Renal cortex interstitium (tissue), 11 donors: ENCODE measurements at regions not wholly inside any gene's neighbourhood (a gene's known extent, or its start where the extent isn't known, plus 50 kb on each side); places are given as distances from the start of the nearest gene placed in this dataset.

ENCODE experiments used
- DNase-seq, 11 donors: peaks; one replicate each; pipeline ENCODE4 v3.0.0-alpha.2; 2013; ENCODE audit warnings: low read depth in 9 of 11, low spot score in 4 of 11; ENCODE audit errors: extremely low read depth in 1 of 11

- DNase-seq, result no peak
These were observed 311.2 kb downstream of the SEC23A start for GRCh38 chr14:38791862-38792261.

- no peak for DNase-seq
These were observed 312.1 kb downstream of the SEC23A start for GRCh38 chr14:38790916-38791315.

- no peak for DNase-seq
These were observed 313.2 kb downstream of the SEC23A start for GRCh38 chr14:38789805-38790204.

- no peak for DNase-seq
These were observed 315.0 kb downstream of the SEC23A start for GRCh38 chr14:38788060-38788459.

- peak in 2 of 11 donors; percentile 1 to 6 for DNase-seq
These were observed 316.1 kb downstream of the SEC23A start for GRCh38 chr14:38786921-38787320.

- DNase-seq, result no peak
These were observed 325.6 kb downstream of the SEC23A start for GRCh38 chr14:38777401-38777800.

- DNase-seq, result no peak
These were observed 327.0 kb downstream of the SEC23A start for GRCh38 chr14:38775986-38776385.

GRCh38 chr14:38774162-38774561, 328.9 kb downstream of the SEC23A start:
- no peak for DNase-seq

GRCh38 chr14:38770251-38770650, 332.8 kb downstream of the SEC23A start:
- no peak for DNase-seq

- DNase-seq, result no peak
These were observed 340.2 kb downstream of the SEC23A start for GRCh38 chr14:38762845-38763244.

GRCh38 chr14:38762426-38762825, 340.6 kb downstream of the SEC23A start:
- no peak for DNase-seq

- no peak for DNase-seq
These were observed 342.0 kb downstream of the SEC23A start for GRCh38 chr14:38761033-38761432.

- DNase-seq, result no peak
These were observed 344.4 kb downstream of the SEC23A start for GRCh38 chr14:38758661-38759060.

- DNase-seq, result no peak
These were observed 348.0 kb downstream of the SEC23A start for GRCh38 chr14:38755036-38755435.

GRCh38 chr14:38752750-38753149, 350.3 kb downstream of the SEC23A start:
- DNase-seq, result no peak

- DNase-seq, result no peak
These were observed 350.7 kb downstream of the SEC23A start for GRCh38 chr14:38752341-38752740.

GRCh38 chr14:38751459-38751858, 351.6 kb downstream of the SEC23A start:
- no peak for DNase-seq

- DNase-seq, result no peak
These were observed 353.1 kb downstream of the SEC23A start for GRCh38 chr14:38749936-38750335.

GRCh38 chr14:38745861-38746260, 357.2 kb downstream of the SEC23A start:
- DNase-seq, result no peak

GRCh38 chr14:38743966-38744584, 359.0 kb downstream of the SEC23A start:
- DNase-seq, result no peak

- peak in 1 of 11 donors; percentile 17 for DNase-seq
These were observed 365.2 kb downstream of the SEC23A start for GRCh38 chr14:38737686-38738407.
